ENCODE measurements at regions not wholly inside any gene's neighbourhood (a gene's known extent, or its start where the extent isn't known, plus 50 kb on each side); places are given as distances from the start of the nearest gene placed in this dataset.

DNA sequence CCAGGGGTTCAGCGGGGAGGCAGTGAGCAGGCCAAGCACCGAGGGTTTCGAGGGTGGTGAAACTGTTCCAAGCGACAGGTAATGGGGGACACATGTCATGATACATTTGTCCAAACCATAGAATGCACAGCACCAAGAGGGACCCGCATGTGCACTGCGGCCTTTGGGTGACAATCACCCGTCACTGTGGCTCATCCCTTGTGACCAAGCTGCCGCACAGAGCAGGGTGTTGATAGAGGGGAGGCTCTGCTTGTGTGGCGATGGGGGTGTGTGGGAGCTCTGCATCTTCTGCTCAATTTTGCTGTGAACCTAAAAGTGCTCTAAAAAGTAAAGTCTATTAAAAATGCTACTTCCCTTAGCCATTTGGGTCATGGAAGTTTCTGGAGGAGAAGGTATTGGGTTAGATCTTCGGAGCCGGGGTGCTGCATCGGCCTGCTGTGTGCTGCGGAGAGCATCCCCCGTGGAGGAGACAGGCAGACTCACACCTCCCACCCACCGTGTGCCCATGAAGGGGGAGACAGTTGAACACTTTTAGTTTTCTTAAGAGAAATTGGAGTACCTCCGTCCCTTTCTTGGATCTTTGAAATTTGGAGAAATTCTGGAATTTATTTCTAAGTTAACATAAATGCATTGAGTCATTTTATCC lies 280.4 kb upstream of the IRX2 start:
- DNase-seq: no peak

DNA sequence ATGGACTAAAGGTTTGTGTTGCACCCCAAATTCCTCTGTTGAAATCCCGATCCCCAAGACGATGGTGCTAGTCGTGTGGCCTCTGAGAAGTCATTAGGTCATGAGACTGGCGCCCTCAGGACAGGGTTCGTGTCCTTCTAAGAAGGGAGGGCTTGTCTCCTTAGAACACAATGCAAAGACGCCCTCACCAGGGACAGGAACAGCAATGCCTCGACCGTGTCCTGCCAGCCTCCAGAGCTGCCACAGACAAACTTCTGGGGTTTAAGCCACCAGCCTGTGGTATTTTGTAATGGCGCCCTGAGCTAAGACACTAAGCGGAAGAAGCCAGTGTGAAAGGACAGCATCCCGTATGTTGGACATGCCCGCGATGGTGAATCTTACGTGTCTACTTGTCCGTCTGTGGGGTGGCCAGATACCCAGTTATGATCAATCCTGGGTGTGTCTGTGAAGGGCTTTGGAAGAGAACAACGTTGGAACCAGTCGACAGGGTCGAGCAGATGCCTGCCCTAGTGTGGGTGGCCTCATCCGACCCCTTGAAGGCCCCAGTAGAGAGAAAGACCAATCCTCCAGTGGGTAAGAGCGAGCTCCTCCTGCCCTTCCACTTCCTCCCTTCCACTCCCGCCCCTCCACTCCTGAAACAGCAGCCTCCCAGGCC lies 279.2 kb upstream of the IRX2 start:
- no peak for DNase-seq

DNA sequence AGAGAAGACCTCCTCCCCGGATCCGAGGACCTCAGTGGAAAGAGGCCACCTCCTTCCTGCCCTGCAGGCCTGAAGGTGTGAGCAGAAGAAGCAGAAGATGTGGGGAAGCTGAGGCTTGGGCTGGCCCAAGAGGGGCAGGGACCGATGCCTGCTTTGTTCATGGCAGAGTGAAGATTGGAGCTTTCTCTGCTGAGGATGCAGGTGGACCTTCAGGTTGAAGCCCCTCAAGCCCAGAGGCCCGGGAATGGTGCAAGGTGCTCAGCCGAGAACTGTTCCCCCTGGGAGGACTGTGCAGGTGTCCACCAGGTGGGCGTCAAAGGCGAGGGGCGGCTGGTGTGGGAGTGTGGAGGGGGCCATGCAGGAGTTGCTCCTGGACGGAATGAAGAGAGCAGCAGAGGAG lies 277.9 kb upstream of the IRX2 start:
- no peak for DNase-seq

DNA sequence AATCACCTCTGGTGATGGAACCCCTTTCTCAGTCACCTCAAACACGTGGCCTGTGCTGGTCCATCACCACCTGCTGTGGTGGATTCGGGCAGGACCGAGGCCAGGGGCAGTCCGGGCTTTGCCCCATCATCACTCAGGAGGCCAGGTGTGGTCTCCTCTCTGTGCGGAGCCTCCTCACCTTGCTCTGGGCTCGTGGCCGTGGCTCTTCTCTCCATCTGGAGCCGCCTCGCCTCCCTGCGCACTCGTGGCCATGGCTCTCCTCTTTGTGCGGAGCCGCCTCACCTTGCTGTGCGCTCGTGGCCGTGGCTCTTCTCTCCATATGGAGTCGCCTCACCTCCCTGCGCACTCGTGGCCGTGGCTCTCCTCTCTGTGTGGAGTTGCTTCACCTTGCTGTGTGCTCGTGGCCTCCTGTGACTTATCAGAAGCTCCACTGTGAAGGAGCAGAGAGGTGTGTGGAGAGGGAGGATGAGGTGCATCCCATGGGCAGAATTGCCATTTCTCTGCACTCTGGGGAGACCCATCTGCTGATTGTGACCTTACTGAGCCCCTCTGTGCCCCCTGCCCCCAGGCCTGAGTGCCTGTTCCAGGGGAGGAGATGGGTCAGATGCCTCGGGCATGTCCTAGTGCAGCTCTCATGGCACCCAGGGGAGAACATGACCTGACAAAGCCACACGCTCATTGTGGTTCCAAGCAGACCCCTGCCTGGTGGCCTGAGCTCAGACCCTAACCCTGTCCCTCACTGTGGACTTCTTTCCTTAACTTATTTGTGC lies 276.6 kb upstream of the IRX2 start:
- no peak for DNase-seq

DNA sequence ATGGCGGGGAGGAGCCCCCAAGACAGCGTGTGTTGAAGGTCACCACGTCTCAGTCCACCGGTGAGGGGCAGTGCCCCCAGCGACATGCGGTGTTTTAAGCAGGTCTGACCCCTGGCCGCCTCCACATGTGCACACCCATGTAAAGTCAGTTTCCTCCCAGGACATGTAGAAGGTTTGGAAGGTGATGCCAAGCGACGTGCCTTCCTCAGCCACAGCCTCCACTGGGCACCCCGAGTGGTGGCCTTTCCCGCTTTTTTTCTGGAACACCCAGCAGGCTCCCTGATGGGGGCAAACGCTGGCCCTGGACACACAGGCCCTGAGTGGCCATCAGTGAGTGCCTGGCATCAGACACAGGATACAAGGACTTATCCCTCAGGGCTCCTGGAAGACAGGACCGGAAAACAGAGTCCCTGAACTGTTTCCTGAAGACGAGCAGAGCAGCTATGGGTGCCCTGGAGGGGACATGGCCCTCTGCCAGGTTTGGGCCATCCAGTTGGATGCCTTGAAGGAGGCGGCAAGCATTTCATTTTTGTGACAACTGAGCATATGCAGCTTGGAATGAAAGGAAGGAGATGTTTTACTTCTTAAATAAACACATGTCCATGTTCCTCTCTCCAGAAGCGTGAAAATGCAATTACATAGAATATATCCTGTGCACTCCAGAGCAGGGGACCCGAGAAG lies 275.8 kb upstream of the IRX2 start:
- no peak for DNase-seq

DNA sequence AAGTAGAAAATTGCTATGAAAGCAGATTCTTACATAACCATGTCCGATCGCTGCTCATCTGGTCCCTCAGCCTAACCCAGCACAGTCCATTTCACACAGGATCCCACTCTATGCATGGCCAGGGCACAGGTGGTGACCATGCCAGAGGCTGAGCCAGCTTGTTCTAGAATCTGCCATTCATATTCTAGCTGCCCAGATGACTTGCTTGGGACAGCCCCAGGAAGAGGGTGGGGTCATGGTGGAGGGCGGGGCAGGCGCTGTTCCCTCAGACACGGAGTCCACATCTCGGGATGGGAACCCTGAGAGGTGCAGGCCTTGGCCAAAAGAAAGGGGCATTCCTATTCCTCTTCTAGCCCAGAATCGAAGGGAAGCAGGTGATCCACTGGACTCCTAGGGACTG lies 275.2 kb upstream of the IRX2 start:
- no peak for DNase-seq

DNA sequence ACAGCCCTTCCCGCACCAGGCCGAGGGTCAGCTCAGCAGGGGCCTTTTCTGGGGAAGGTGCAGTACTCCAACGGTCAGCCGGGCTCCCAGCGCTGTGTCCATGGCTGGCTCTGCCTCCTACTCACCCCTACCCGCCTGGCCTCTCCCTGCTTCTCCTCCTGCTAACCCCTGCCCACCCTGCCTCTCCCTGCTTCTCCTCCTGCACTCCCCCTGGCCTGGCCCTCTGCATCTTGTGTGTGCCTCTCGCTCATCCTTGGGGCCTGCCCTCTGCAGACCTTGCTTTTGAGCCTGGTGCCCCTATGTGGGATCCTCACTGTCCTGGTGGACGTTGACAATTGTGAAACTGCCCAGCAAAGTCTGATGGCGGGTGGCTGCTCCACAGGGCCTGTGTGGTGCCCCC lies 274.6 kb upstream of the IRX2 start:
- DNase-seq: no peak

DNA sequence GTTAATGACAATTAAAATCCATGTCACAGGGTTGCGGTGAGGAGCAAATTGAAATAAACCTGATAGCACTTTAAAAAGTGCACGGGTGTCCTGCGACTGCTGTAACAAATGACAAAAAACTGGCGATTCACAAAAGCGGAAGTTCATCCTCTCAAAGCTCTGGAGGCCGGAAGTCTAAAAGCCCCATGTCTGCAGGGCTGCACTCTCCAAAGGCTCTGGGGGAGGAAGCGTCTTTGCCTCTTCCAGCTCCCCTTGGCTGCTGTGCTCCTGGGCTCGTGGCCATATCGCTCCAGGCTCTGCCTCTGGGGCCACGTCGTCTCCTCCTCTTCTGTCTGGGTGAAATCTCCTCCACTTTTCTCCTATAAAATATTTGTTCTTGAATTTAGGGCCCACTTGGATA lies 273.9 kb upstream of the IRX2 start:
- no peak for DNase-seq

DNA sequence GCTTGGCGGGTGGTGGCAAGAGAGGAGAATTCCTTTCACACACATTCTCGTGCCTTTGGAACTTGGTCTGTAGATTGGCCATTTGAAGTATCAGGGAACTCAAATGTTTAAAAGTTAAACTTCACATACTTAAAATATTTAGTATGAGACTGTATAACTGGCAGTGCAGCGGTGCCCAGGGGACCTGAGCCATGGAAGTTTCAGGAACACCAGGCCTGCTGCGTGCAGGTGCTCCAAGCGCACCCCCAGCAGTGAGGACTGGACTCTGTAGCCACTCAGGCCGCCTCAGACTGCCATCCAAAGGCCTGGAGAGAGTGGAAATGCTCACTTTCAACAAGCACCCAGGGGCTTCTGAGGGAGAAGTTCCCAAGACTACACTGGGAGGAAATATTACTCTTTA lies 273.5 kb upstream of the IRX2 start:
- no peak for DNase-seq

DNA sequence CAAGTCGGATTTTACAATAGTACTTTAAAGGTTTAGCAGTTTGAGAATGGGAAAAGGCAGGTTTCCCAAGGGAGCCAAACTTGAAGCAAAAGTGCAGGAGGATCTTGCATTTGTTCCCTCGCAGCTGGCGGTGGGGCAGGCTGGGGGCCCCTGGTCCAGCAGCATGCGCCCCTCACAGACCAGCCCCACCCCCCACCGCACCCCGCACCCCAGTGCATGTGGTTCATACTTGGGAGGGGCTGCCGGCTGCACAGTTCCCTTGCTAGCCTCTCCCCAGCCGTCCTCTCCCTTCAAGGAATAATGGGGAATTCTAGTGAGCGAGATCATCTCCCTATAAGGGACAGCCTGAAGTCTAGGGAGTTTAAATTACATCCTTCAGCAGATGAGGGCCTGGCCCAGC lies 273.1 kb upstream of the IRX2 start:
- DNase-seq: no peak

DNA sequence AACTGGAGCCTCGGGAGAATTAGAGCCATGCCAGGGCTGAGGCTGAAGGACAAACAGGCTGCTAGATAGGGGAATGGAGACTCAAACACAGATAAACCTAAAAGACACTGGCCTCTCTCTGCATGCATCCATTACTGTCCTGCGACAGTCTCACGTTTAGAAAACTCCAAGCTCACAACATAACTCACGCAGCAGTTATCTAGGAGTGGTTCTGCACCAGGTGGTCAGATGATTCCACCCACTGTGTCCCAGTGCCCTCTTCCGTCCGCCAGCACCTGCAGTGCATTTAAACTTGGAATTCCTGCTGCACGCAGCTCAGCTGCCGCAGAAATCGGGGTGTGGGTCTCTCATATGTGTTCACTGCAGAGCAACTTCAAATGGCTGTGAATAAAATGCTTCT lies 272.6 kb upstream of the IRX2 start:
- no peak for DNase-seq

DNA sequence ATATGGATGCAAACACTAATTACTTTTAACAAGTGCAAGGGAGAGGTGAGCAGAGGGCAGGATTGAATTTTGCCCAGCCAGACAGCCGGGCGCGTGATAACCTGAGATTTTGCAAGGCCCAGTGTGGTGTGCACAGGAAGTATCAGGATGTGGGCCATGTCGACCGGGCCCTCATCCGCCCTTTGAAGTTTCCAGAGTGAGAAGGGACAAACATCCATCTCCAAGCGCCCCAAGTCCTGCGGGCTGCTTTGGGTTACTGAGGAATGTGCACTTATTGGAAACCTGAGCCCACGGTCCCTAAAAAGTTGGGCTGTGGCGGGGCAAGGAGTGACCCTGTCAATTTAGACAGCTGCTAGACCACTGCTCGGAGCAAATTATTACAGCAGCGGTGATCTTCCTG lies 272.2 kb upstream of the IRX2 start:
- DNase-seq: no peak

DNA sequence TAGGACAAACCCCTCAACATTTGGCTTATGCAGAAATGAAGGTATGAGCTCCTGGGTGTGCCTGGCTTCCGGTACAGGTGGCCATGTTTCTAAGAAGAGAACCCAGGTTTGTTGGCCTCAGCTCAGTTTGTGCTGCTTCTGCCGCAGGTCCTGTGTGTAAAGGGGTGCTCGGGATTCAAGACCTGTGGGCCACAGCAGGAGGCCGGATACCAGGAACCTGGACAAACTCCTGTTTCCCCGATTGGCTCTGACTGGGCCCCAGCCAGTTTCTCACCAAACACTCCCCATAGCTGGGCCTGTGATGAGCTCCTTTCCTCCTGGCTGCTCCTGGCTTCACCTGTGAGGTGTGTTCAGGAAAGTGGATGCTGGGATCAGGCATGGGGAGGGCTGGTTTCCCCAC lies 271.2 kb upstream of the IRX2 start:
- no peak for DNase-seq

DNA sequence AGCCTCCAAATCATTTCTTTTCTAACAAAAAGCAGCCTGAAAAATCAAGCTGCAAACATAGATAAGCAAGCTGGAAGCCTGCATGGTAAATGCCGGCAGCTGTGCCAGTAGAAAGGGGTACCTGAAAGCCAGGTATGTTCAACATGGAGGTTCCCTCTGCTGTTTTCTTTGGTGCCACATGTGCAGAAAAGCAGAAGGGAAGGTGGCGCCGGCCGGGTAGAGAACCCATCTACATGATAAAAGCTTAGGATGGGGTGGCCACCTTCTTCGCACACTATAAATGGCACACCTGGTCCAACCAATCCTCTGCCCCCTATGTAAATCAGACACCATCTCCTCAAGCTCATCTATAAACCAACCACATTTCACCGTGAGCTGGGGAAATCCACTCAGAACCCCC lies 268.9 kb upstream of the IRX2 start:
- DNase-seq: no peak

DNA sequence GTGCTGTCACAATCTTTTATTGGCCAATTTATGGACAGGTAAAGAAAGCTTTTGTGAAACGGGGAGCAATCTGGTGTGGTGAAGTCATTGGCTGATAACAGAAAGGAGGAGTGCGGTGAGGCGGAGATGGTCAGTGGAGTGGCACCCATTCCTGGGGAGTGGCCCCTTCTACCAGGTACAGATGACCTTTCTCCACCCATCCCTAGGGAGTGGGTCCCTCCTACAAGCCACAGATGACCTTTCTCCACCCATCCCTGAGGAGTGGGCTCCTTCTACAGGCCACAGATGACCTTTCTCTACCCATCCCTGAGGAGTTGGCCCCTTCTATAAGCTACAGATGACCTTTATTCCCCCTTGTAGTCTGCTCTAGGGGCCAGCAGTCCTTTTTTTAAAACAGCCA lies 267.6 kb upstream of the IRX2 start:
- no peak for DNase-seq

DNA sequence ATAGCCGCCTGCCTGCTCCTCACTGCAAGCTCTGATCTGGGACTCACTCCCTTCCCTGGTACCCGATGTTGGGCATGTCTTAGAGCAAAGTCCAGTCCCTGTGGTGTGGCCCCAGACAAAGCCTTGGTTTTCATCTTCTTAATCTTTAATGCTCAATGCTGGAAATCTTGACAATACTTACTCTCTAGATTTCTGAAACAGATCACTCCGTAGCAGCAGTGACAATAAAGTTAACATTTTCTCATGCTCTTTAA lies 260.2 kb upstream of the IRX2 start:
- no peak for DNase-seq

DNA sequence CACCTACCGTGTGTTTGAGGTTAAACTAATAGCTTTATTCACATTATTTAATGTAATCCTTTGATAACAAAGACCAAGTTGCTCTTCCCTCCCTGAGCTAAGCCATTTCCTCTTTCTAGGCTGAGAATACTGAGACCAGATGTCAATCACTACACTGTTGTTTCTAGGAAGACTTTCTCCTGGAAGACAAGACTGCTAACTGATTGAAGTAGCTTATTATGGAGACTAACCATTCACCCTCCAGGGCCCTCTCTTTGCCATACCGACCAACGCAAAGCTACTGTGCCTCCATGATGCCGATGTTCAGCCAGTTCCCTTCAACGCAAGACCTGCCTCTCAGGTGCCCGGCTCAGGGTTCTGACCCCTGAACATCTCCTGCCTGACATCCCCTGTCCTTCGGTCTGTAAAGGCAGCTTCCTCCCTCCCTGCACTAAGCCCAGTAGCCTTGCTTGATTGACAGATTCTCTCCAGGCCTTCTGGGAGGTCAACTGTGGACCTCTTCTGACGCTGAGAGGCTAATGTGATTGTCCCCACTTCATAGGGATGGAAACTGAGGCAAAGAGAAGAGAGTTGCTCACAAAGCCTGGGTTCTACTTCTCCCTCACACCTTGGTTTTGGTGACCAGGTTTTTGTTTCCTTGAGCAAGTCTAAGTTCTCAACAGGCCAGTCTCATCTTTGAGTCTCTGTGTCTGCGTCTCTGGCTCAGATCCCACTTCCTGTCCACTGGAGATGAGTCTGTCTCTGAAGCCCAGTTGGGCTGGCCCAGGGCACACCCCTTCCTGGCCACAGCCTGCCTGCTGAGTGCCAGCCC lies 259.7 kb upstream of the IRX2 start:
- DNase-seq: no peak

DNA sequence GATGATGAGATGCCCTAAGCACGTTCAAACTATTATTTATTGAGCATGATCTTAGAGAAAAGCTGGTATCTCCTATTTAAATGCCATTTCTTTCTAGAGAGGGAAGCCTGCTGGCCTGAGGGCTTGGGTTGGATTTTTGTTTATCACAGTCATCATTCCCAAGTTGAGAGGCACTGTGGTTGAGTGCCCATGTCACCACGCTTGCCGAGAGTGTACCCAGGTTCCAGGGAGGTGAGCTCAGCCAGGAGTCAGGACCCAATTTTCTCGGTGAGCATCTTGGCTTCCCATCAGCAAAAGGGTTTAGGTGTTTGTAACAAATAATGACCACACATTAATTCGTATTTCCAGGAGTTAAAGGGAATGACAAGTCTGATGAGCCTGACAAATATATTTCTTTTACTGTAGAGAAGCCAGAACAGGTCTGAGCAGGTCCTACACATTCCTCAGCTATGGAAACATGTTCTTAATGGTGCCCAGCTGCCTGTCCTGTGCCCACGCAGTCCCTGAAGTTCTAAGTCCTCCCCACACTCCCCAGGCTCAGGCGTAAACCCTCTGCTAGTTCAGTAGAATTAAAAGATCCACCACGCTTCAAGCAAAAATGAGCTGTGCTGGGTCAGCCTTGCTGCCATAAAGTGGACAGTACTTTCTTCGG lies 258.9 kb upstream of the IRX2 start:
- no peak for DNase-seq

DNA sequence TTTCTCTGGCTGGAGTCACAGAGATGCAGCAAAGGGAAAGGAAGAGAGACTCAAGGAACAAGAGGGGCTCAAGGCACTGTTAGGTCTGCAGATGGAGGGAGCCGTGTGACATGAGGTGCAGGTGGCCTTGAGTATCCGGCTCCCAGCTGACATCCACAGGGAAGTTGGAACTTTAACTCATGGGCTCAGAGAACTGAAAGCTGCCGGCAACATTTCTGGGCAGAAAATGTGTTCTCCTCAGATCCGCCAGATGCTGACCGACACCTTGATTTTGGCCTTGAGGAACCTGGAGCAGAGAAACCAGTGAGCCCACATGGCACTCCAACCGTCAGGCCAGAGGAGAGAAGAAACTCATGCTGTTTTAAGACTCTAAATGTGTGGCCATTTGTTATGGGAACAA lies 258.1 kb upstream of the IRX2 start:
- DNase-seq: no peak

DNA sequence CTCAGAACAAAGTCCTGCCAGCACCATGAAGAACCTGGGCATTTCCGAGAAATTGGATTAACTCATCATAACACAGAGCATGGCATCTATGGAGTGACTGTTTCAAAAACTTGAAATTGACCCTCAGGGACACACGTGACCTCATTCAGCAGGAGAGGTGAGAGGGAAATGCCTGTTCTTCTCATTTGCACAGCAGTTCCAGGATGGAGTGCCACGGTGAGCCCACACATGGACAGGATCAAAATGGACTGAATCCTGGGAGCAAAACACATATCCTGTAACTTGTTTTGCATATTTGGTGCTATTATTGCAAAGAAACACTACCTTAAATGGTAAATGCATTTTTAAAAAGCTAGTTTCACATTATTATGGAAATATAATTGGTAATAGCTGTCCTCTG lies 256.1 kb upstream of the IRX2 start:
- DNase-seq: no peak

DNA sequence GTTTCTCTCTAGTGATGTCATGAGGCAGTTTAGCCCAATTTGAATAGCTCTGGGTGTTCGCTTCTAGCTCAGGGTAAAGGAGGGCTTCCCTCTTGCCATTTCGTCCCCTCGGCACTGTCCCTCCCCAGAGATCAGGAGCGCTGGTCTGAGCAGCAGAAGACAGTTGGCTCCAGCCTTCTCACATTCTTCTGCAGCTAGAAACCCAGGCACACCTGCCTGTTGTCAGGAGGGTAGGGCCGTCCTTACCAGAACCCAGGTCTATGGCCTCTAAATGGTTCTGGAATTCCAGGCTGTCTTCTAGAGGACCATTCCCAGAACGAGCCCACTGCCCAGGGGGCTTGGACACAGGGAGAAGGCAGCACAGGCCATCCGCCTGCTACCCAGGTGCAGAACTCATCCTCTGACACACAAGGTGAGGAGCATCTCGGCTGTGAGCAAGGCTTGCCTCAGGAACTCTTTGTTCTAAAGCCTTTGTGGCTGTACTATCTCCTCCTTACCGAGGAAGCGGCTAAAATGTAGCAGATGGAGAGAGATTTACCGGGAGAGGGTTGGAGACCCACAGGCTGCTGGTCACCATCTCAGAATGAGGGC lies 255.6 kb upstream of the IRX2 start:
- no peak for DNase-seq

DNA sequence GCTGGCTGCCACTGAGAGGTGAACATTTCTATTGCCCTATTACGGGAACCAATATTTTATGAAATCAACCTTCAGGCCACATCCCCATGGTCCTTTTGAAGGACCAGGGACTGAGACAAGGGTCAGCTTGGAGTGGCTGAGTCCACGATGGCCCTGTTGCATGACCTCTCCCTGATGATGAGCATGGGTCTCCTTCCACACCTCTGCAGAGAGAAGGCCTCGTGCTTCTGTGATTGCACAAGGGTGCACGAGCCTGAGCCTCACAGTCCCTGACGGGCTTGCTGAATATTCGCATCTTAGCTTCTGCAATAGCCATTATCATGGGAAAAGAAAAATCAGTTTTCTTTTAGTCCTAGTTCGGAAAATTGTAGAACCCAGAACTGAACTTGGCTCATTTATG lies 255.0 kb upstream of the IRX2 start:
- DNase-seq: no peak

Measured in femur (tissue), 1 donor.